GM18858 (cell line): ENCODE measurements at regions not wholly inside any gene's neighbourhood (a gene's known extent, or its start where the extent isn't known, plus 50 kb on each side); places are given as distances from the start of the nearest gene placed in this dataset.
"Not testable (repeated sequence)": the region's sequence is repeated elsewhere in the genome, so short reads cannot be mapped to it uniquely, and the experiment has no call there.

Experiments
- ATAC-seq: cut with Tn5 transposase; IDR thresholded peaks from one replicate; pipeline ENCODE4 v1.9.1; 2021; ENCODE audit not compliant: unreplicated experiment

GRCh38 chrX:139201924-139202323, 328.6 kb upstream of the F9 start:
- ATAC-seq: no peak

GRCh38 chrX:139200793-139201192, 329.7 kb upstream of the F9 start:
- no peak for ATAC-seq

DNA sequence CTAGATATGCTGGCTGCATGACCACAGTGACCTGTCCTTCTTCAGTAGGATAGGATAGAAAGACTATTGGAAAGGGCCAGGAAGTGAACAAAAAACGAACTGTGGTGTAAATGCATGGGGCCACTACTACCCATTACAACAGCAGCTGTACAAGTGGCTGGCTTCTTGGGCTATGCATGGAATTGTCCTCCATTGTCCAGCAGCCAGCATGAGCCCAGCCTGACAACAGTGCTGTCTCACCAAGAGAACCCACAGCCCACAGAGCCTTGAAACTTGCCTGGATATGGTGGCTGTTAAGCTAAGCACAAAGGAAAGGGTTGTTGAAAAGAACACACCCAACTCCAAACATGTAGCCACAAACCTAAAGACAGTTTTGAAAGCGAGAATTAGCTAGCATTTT, 330.2 kb upstream of the F9 start:
- ATAC-seq: no peak

DNA sequence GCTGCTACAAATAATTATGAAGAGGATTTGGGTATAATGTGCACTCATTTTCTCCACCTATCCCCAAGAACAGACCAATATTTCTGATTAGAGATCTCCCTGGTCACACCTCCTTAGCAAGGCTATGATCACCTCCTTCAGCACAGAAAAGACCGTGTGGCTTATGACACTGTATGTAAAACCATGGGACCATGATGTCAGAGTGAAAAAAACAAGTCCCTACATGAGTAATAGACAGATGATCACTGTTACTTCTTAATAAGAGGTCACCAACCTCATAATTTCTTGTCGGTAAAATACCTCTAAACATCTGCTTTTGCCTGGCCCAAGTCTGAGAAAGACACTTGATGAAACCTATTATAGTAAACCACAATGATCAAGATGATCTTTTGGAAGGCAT, 330.6 kb upstream of the F9 start:
- no peak for ATAC-seq

DNA sequence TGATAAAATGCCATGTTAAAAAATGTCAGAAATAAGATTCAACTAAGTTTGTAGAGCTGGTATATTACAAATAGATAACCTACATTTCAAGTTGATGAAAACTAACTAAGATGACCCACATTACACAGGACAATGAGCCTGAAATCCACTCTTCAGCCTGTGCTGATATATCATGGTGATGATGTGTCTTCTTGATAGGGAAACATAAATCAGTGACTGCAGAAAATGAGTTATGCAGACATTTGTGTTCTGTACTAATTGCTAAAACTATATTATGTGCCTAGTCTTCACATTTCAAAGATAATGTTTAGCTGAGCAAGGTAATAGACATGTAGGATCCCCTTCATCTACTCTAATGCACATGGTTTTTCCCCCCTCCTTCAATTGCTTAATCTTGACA, 331.6 kb upstream of the F9 start:
- ATAC-seq: no peak

GRCh38 chrX:139196890-139197289, 333.6 kb upstream of the F9 start:
- no peak for ATAC-seq

- no peak for ATAC-seq
Measured at GRCh38 chrX:139194571-139195280, 335.8 kb upstream of the F9 start.

DNA sequence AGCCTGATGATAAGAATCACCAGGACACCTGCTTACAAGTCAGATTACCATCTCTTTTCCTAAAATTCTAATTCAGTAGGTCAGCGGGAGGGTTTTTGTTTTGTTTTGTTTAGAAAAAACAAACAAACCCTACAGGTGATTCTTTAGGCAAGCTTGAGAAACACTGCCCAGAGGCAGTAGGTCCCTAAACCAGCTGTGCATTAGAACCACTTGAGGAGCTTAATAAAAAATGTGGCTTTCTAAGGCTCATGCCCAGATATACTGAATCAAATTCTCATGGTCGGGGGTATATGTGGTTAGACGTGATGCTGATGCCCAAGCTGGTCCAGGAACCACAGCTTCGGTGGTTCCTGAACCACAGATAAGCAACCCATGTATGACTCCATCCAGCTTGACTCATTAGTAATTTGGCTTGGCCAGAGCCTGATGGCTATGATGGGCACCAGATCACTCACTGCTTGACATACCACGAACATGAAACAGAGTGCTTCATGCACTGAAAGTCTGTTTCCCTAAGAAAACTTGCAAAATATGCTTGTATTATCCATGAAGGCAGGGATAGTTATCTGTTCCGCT, 338.1 kb upstream of the F9 start:
- no peak for ATAC-seq

DNA sequence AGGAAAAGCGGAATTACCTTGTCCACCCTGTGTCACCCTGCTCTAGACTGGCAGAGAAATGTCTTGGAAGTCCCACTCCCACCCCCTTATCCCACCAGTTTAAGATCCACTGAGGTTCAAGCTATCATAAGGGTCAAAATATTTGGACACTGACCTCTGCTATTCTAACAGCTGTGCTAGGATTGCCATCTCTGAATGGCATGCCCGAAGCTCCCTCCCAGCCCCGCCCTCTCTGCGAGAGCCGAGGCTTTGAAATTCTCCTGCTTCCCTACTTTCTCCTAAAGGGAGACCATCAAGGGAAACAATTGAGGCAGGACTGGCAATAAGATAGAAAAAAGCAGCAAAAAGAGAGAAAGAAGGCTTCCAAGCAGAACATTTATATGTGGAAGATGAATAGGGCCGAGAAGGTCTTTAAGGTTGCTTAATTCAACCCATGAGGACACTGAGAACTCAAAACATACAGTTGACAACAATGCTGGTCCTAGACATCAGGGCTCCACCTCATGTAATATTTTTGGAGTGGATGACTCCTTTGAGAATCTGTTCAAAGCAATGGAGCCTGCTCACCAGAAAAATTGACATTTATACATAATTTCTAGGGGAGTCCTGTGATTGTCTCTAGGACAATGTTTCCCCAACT, 338.7 kb upstream of the F9 start:
- no peak for ATAC-seq

DNA sequence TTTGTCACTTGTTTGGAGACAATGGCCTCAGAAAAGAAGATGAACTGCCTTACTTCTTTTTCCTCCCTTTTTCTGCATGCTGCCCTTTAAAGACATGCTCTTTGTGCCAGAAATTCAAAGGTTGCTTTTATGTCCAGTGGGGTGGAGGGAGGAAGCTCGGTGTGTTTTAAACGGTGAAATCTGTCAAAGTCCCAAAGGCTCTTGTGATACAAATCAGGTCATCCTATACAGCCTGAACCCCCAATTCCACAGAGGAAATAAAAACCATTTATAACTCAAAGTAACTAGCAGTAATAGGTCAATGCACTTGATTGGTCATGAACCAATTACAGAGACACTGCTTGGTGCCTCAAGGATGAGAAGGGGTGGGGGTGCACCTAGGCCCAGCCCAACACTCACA, 339.3 kb upstream of the F9 start:
- ATAC-seq: no peak

DNA sequence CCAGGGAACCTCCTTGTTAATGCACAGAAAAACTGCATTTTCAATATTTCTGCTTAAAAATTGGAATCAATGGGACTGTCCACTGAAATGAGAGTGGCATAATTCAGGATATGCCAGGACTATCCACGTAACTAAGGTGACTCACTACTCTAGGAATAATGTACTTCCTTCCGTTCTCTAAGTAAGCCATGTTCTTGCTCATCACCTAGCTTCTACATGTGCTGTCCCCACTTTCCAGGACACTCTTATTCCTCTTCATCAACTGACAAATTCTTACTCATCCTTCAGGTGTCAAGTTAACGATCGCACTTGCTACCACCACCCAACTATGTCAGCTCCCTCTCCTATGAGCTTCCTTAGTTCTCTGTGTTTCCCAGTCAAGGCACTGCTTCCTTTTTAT, 342.8 kb upstream of the F9 start:
- no peak for ATAC-seq

- ATAC-seq: no peak
Measured at GRCh38 chrX:139186991-139187390, 343.5 kb upstream of the F9 start.

- ATAC-seq: peak; percentile 69
Measured at GRCh38 chrX:139179592-139179991, 350.9 kb upstream of the F9 start.

GRCh38 chrX:139178980-139179379, 351.6 kb upstream of the F9 start:
- no peak for ATAC-seq

DNA sequence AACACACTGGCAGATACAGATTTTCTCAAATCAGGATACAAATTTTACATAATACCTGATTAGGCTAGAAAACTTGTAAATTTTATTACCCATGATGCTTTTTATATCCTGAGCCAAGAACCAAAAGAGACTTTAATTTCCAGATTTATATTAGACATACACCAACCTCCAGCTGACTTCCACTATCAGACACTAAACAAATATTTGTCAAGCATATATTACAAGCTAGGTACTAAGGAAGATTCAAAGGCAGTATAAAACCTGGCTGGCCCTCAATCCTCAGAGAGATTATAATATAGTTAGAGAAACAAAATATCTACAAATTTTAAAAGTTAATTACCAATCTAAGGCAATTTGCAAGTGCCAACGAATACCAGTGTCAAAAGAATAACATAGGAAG, 357.8 kb upstream of the F9 start:
- no peak for ATAC-seq

DNA sequence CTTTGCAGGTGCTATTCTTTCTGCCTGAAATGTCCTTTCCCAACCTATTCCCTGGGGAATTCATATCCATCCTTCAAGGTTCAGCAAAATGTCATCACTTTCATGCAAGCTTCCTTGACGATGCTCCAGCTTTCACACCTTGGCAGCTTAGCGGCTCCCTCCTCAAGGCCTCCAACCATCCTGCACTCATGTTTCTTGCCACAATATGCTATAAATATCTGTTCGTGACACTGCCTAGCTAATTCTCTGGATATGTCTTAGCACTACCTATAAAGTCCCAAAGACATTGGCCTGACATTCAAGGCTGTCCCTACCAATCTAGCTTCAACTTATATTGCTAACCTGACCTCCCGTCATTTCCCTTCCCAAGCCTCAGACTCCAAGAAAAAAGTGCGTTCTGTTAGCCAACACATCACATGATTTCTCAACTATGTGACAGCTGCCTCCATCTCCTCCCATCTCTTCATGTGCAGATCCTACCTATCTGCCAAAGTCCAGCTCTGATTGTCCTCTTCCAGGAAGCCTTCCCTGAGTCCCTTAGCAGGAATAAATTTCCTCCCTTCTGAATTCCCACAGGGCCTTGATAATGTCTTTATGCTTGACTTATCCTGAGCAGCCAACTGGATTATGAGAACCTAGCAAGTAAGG, 359.9 kb upstream of the F9 start:
- ATAC-seq: no peak

DNA sequence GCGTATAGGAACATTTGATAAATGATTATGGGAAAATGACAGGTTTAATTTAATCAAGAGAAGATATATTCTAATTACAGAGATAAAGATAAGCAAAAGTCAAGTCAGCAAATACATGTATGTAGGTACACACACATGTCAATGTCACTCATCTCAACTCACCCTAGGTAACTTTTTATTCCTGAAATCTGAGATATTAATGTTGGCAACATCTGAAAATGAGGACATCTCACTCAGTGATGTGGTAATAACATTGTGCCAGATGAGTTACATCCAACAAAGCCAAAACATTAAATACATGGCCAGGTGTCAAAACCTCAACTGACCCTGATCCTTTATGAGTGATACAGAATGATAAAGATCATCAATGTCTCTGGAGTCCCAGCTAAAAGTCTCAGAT, 363.3 kb upstream of the F9 start:
- no peak for ATAC-seq

DNA sequence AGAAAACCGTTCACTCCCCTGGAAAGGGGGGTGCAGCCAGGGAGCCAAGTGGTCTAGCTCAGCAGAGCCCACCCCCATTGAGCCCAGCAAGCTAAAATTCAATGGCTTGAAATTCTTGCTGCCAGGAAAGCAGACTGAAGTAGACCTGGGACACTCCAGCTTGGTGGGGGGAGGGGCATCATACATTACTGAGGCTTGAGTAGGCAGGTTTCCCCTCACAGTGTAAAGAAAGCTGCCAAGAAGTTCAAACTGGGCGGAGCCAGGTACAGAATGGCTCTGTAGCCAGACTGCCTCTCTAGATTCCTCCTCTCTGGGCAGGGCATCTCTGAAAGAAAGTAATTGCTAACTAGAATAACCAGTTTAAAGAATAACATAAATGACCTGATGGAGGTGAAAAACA, 372.3 kb upstream of the F9 start:
- ATAC-seq: no peak

- no peak for ATAC-seq
Measured at GRCh38 chrX:139156356-139156755, 374.2 kb upstream of the F9 start.

- not testable (repeated sequence) for ATAC-seq
Measured at GRCh38 chrX:139146625-139147024, 383.9 kb upstream of the F9 start.

DNA sequence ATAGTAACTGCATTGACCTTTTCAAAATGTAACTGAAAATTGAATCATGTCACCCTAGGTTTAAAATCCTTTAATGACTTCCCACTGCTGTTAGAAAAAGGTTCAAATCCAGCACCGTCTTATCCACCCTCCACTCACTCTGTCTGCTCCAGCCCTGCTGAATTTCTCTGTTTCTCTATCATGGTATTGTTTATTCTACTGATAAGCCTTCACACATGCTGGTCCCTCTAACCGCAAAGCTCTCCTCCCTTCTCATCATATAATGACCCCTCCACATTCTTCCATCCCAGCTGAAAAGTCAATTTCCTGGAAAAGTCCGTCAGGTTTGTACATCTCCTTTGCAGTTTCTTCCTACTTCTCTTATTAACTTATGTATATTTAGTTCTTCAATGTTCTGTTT, 389.2 kb upstream of the F9 start:
- ATAC-seq: no peak

GRCh38 chrX:139134316-139134715, 396.2 kb upstream of the F9 start:
- no peak for ATAC-seq
